GM21576 (cell line): ENCODE measurements at regions not wholly inside any gene's neighbourhood (a gene's known extent, or its start where the extent isn't known, plus 50 kb on each side); places are given as distances from the start of the nearest gene placed in this dataset.

Experiments used
- ATAC-seq: cut with Tn5 transposase; IDR thresholded peaks from one replicate; pipeline ENCODE4 v1.9.1; 2021; ENCODE audit warnings: mild to moderate bottlenecking, moderate library complexity; ENCODE audit not compliant: unreplicated experiment

DNA sequence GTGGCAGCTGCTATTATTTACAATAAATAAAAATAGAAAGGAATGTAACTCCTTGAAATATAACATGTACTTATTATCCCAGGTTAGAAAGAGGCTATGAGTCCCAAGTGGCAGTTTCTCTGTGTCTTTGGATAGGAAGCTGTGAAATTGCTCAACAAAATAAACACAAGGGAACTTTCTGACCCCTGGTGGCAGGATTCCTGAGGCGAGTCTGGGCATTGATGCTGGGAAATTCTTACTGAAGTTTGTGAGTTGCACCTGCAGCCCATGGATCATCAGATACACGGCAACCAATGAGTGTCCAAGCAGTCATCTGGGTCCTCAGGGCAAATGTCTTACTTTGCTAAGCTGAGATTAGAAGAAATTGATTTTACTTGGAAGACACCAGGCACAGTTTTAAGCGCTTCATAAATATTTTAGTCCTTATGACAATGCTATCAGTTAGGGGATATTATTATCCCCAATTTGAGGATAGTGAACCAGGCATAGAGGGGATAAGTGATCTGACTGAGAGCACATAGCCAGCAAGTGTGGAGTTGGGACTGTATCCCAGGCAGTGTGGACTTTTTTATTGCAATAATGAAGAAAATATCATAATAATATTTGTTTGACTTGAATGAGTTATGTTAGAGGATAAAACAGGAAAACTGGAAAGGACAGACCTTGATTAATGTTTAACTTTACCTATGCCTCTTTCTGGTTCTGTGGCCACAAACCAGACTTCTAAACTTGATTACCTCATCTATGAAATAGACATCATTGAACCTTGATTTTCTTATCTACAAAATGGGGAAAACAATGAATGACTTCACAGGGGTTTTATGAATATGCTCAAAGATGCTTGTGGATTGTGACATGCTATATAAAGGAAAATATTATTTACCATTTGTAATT lies 265.5 kb upstream of the ADAMTSL1 start:
- no peak for ATAC-seq

DNA sequence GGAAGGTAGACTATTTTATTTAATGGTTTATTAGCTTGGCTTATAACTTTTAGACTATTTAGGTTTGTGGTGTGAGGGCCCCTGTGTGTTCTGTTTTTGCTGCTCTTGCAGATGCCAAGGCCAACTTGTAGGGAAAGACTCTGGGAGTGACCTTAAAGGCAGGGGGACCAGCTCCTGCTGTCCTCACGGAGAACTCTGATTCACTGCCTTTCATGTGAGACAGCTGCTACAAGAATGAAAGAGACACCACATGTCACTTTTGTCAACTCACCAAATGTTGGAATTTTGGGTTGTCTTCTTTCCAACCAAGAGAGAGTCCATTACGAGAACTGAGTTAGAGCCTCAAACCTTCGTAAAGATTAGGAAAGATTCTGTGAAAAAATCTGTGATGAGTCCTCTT lies 258.3 kb upstream of the ADAMTSL1 start:
- ATAC-seq: no peak

DNA sequence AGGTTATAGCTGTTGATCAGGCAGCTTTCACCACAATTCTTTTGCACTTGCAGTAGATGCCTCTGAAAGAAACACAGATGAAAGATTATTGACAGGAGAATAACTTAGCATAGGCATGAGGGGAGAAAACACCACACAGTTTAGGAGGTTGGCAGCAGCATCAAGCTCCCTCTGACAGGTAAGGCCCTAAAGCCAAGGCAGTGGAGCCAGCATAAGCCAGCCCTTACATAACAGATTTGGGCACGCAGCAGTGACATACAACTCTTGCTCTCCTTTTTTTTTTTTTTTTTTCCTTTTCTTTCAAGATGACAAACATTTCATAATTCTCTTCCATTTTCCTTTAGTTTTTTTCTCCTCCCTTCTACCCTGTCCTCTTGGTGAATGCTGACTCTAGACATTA lies 257.6 kb upstream of the ADAMTSL1 start:
- ATAC-seq: no peak

DNA sequence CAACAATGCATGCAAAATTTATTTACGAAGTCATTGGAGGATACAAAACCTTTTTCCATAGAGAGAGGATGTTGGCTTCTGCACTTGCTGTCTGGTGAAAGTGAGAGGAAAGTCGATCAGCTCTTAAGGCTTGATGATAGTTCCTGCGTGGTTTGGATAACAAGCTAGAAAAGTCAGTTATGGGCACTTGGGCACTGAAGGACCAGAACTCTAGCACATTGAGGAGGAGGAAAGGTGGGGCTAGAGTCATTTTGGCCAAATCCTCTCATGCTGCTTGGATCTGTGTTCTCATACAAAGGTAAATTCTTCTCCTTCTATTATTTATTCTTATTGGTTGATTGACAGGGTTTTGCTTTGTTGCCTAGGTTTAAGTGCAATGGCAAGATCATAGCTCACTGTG lies 245.9 kb upstream of the ADAMTSL1 start:
- ATAC-seq: no peak

DNA sequence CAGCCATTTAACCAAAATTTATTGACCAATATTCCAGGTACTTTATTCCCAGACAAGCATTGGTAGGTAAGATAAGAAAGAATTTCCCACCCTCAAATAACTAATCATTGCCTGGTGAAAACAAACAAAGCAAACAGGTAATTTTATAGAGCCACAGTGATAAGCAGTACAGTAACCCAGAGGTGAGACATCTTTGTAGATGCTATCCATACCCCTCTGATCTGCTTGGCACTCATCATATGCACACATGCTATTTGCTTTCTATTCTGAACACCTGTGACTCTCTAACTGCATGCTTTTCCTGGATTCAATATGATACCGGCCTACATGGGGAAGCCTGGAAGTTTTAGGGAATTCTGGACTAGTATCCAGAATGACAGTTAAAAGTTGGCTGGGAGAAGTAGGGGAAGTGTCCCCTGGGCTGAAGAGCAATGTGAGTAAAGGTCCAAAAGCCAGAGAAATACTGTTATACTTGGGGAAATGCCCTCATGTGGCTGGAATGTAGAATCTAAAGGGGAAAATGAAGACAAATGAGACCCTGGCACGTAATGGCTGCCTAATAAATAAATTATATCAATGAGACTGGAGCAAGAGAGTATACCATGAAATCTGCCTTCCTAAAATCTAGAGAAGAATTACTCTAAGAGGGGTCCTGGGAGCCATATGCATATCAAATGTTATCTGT lies 243.8 kb upstream of the ADAMTSL1 start:
- no peak for ATAC-seq

DNA sequence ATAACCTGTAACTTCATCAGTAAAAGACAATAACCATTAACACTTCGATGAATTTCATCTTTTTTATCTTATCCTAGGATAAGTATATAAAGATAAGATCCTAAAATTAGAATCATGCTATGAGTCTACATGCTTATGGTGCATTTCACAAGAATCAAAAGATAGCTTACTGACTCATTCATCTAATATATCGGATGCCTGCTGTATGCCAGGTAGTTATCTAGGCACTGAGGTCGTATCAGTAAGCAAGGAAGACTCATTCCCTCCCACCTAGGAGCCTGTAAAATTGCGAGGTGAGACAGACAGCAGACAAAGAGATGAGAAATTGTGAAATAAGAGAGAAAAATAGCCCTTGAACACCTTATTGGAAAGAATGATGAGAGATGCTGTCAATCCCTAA lies 240.6 kb upstream of the ADAMTSL1 start:
- ATAC-seq: no peak

DNA sequence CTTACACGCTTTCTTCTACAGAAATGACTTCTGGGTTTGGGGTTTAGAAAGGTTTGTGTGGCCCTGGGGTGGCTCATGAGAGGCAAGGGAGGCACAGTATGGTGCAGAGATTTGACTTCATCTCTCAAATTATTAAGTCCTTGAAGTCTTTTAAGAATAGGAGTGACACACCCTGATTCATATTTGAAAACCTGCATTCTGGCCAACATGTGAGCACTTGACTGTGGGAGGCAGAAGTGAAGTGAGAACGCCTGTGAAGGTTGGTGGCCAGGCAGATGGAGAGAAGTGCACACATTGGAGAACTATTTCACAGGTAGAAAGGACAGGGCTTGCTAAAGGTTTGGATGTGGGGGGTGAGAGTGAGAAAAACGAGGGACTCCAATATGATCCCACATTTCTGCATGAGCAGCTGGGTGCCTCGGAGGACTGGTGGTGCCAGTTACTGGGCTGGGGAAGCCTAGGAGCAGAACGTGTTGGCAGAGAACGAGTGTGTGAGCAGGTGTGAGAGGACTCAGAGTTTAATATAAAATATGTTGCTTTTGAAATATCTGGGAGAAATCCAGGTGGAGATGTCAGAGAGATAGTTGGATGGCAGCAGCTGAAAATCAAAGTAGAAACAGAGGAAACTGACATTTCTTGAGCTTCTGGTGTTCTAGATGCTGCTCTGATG lies 240.0 kb upstream of the ADAMTSL1 start:
- ATAC-seq: no peak

DNA sequence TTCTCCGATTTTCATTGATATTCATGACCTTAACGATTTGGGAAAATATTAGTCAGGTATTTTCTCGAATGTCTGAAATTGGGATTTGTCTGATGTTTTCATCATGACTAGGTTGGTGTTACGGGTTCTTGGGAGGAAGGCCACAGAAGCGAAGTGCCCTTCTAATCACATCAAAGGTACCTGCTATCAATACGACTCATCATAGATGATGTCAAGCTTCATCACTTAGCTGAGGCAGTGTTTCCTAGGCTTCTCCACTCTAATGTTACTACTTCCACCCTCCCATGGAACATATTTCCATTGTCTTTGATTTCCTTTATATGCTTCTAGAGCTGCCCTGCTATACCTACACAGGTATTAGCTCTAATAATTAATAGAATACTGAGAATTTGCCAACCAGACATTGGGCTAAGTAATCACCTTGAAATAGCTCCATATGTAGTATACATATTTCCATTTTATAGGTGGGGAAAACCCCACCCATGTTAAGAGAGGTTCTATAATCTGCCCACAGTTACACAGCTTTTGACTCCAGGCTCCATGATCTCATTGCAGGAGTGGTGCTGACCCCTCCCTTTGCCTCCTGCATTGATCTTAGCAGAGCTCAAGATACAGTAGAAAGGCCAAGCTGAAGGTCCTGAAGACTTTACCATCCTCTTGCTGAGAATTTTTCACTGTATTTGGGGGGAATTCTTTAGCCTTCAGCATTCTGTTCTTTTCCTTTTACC lies 238.6 kb upstream of the ADAMTSL1 start:
- no peak for ATAC-seq

DNA sequence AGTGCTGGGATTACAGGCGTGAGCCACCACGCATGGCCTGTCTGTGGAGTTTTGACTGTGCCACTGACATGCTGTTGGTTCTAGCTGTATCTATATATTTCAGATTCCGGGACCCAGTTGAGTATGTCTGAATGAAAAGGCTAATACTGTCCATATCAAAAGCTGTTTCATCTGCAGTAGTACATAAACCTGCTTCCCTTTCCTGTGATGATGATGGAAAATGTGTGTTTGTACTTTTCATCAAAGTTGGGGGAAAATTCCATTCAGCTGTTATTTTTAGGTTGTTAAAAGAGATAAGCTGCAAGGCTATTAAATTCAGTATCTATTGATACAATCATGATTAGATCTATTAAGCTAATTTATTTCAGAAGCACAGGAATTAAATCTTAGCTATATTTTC lies 237.6 kb upstream of the ADAMTSL1 start:
- ATAC-seq: no peak

DNA sequence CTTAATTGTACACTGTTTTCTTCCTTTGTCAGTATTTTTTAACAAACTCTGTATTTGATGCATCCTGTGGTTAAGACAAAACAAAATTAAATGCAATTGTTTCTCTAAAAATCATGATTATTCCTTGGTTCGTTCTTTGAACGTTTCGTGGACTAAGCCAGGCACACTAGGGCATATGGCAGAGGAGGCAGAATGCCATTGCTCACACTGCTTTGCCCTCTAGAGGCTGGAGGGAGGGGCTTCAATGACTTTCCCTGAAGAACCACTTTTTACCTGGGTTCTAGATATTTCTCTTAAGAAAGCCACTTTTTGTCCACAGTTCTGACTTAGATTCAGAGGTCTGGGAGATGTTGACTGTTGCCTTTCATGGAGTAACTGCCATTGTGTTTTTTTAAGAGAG lies 236.2 kb upstream of the ADAMTSL1 start:
- no peak for ATAC-seq

DNA sequence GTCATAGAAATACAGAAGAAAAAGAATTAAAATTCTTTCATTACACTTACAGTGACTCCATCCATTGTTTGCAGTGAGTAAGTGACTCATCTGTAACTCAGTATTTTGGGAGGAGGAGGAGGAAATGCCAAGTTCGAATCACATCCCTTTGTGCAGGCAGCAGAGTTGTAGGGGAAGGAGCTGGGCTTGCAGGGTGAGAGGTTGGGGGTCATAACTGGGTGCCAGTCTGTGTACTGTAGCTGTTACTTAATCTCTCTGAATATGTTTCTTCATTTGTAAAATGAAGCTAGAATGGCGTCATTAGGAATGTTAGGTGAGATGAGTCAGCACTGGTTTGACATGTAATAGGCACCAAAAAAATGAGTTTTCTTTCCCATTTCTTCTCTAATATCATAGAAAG lies 235.7 kb upstream of the ADAMTSL1 start:
- ATAC-seq: no peak

DNA sequence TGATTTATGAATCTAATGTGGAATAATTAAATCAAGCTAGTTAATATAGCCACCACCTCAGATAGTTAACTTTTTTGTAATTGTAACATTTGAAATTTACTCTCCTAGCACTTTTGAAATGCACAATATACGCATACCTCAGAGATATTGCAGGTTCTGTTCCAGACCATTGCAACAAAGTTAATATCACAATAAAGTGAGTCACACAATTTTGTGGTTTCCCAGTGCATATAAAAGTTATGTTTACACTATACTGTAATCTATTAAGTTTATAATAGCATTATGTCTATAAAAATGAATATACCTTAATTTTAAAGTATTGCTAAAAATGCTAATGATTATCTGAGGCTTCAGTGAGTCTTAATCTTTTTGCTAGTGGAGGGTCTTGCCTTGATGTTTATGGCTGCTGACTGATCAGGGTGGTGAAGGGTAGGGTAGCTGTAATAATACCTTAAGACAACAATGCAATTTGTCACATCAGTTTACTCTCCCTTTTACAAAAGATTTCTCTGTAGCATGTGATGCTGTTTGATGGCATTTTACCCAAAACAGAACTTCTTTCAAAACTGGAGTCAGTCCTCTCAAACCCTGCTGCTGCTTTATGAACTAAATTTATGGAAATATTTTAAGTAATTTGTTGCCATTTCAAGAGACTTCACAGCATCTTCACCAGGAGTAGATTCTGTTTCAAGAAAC lies 235.1 kb upstream of the ADAMTSL1 start:
- ATAC-seq: no peak

DNA sequence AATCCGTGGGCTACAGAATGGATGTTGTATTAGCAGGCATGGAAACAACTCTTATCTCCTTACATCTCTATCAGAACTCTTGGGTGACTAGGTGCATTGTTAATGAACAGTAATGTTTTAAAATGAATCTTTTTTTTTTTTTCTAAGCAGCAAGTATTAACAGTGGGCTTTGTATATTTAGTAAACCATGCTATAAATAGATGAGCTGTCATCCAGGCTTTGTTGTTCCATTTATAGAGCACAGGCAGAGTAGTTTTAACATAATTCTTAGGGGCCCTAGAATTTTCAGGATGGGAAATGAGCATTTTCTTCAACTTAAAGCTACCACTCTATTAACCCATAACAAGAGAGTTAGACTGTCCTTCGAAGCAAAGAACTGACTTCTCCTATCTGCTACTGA lies 233.7 kb upstream of the ADAMTSL1 start:
- no peak for ATAC-seq

DNA sequence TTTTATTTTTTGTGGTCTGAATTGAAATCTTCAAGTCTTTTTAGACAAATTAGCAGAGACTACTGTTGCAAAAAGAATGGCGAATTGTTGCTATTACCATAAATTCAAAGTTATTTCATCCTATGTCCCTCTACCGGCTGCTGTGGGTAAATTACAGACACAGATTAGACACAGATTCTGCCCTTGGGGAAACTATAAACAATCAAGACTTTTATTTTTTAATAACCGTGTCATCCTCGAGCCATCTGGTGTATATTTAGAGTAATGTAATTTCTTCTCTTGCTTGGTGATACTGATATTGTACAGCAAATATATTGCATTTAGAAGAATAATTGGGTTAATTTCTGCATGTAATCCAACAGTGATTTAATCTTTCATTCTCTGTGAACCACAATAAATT lies 228.0 kb upstream of the ADAMTSL1 start:
- ATAC-seq: no peak

DNA sequence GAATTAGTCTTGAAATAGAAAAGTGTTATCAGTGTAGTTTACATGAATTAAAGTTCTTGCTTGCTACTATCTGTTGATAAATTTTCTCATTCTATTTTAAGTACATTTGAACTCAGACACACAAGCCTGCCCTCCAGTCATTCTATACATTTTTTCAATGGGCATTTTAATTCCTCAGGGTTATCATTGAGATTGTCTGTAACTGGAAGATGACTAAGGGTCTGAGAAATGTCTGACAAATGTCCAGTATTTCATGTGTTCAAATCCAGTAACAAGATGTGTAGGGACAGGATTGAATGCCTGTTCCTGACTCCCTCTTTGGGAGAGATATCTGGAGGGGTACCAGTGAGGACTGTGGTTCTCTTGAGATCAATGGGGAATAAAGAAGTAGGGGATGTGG lies 223.9 kb upstream of the ADAMTSL1 start:
- no peak for ATAC-seq

DNA sequence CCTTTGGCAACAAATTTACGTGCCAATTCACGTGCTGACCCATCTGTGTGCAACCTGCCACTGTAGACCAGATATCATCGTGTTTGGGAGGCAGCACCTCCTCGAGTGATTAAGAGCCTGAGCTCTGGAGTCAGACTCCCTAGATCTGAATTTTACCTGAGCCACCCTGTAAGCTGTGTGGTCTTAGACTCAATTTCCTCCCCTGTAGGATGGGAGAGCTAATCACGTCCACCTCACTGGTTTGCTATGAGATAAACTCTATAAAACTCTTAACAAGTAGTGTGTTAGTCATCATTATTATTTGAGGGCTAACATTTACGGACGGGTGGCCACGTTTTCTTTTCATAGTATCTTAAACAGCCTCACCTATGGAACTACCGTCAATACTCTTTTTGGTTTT lies 220.0 kb upstream of the ADAMTSL1 start:
- no peak for ATAC-seq

DNA sequence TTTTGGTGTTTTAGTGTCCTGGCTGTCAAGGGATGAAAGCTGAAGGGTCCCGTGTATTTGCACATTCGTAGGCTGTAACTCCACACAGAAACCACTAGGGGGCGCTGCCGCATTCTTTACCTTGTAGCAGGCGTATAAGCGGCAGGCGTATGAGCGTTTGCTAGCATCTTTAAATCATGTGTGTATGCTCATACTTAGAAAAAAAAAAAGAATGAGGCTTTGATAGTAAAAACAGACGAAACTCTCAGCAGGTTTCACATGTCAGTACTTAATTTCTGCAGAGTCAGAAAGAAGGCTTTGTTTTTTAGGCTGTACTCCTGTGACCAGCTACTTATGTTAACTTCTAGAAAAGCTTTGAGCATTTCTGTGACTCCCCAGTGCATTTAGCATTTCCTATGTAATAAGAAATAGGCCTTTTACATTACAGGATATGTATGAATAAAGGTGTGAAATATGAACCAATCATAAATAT lies 218.8 kb upstream of the ADAMTSL1 start:
- peak; percentile 97 for ATAC-seq

DNA sequence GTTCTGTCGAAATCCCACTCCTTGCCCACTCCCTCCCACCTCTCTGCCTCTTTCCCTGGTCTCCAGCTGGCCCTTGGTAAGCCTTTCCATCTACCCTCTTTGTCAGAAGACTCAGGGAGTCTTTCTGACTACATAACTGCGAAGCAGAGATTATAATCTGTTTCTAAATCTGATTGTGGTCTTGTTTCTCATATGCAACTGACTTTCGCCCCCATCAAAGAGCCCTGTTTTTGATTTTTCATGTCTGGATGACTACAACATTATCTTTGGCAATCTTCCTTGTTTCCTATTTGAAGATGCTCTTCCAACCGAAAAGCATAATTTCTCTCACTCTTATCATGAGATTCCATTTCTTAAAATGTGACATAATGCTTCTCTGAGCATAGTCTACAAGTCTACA lies 218.2 kb upstream of the ADAMTSL1 start:
- ATAC-seq: no peak

DNA sequence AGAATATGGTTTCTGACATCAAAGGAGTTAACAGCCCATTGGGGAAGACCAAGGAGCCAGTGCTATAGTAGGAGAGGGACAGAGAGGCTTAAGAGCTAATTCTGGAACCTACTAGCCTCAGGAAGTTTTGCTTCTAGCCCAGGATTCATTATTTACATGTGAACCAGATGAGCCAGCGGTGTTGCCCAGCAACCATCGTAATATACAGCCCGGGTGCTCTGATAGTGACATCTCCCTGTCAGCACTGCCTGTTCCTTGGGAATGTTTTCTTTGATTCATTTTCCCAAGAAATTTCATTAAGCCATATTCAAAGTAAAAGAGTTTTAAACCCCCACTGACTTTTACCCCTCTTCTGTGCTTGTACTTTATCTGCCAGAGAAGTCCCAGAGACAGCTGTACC lies 217.4 kb upstream of the ADAMTSL1 start:
- no peak for ATAC-seq

DNA sequence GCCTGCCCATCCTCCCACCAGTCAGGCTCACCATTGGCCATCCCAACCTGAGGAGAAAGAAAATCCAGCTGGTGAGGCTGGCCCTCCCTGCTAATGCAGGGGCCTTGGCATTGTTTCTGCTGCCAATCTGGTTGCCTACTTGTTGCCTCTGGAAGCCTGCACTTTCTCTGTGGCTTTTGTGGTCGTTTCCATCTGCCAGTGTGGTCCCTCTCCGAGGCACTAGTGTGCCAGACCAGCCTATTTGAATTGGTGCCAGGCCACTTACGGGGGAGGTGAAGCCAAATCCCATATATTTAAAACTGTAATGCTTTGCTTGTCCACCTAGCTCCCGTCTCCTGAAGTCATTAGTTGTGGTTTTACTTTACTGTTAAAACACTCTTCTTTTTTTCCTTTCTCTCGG lies 213.4 kb upstream of the ADAMTSL1 start:
- no peak for ATAC-seq

DNA sequence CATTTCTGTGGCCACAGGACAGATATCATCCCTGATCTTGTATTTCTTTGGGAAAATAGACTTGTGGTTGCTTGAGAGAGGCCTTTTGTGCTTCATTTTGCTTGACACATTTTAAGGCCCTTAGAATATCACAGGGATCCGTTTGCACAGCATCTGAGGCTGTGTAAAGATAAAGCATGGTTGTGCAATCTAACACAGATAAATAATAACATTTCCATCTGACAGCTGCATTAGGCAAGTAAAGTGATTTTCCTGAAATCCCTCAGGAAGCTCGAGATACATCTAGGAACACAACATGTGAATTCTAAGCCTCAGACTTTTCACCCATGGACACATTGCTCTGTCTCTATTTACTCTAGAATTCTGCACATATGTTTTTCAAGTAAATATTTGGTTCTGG lies 212.8 kb upstream of the ADAMTSL1 start:
- ATAC-seq: no peak
